Breast epithelium (tissue), 3 donors: ENCODE measurements at regions not wholly inside any gene's neighbourhood (a gene's known extent, or its start where the extent isn't known, plus 50 kb on each side); places are given as distances from the start of the nearest gene placed in this dataset.

ENCODE experiments used
- CTCF ChIP-seq, 3 donors: fragments of 450-650 bp; IDR thresholded peaks; one replicate each; pipeline ENCODE4 v1.5.1; 2016 to 2017; ENCODE audit warnings: antibody characterized with exemption in 3 of 3, mild to moderate bottlenecking in 3 of 3, moderate library complexity in 3 of 3
- POLR2A ChIP-seq: fragments of 450-650 bp; IDR thresholded peaks from one replicate; pipeline ENCODE4 v1.6.1; 2016; ENCODE audit warnings: antibody characterized with exemption, mild to moderate bottlenecking, moderate library complexity
- POLR2AphosphoS5 ChIP-seq, 3 donors: sonication (generic); formaldehyde crosslinking; IDR thresholded peaks; one replicate each; pipeline ENCODE4 v1.6.1; 2017; ENCODE audit warnings: antibody characterized with exemption in 3 of 3

- TF ChIP-seq CTCF (IDR thresholded peaks at IDR 0.05) (no peak), POLR2AphosphoS5 (IDR thresholded peaks at IDR 0.05) (no peak), POLR2A (no peak)
Measured at GRCh38 chr6:140677781-140678528, 1303.5 kb upstream of the CITED2 start.
